ENCODE measurements at regions not wholly inside any gene's neighbourhood (a gene's known extent, or its start where the extent isn't known, plus 50 kb on each side); places are given as distances from the start of the nearest gene placed in this dataset.

- TF ChIP-seq POLR2A (IDR thresholded peaks at IDR 0.05; ENCODE audit: low read depth, low read length) (no peak), CTCF (IDR thresholded peaks at IDR 0.05; ENCODE audit: extremely low read depth in 1 of 2, insufficient read depth in 1 of 2, low read depth in 1 of 2, low read length in 2 of 2) (no peak), POLR2AphosphoS5 (IDR thresholded peaks at IDR 0.05; ENCODE audit: insufficient read depth, low read depth, low read length) (no peak), EZH2 (IDR thresholded peaks at IDR 0.05; ENCODE audit: borderline replicate concordance, low read depth, low read length, severe bottlenecking) (no peak), JUN (IDR thresholded peaks at IDR 0.05; ENCODE audit: borderline replicate concordance, insufficient read depth, insufficient read length, low read depth) (no peak), FOS (IDR thresholded peaks at IDR 0.05; ENCODE audit: borderline replicate concordance, insufficient read depth, low read length) (no peak)
Measured at GRCh38 chr6:94893327-94893726, 684.0 kb upstream of the MANEA start.
